ENCODE measurements at regions not wholly inside any gene's neighbourhood (a gene's known extent, or its start where the extent isn't known, plus 50 kb on each side); places are given as distances from the start of the nearest gene placed in this dataset.

DNA sequence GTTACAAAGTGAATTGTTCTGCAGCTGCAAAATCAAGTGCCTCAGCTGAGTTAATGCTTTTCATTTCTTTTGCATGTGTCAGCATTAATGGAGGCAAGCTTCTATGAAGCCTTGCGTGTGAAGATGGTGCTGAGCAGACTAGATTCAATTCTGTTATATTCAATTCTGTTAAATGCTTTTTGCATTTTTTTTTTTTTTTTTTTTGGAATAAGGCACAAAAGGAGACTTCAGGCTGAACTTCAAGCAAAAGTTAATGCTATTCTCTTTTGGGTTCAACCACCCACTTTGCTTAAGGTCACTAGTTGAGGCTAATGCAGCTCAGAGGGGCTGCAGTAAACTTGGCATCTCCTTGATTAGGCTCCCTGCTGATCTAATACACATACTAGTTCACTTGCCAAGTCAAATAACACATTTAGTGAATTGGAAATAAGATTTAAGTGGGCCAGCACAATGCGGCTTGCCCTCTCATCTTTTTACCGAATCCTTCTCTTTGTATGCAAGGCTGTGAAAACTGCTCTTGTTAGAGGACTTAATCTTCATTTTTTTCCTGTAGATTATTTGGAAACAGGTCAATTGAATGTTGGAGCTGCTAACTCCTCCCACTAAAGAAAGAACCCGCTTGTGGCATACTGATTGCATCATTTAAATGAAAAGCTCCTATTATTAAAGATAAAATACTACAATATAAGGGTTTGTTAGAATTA is 1020.2 kb downstream of the NR2F1-AS1 start:
- Histone ChIP-seq H3K27ac (no peak overlapping the region), H3K27me3 (ENCODE audit: insufficient read depth in 3 of 3, low read length in 2 of 3) (no peaks in the 10 kb centered on the region), H3K4me3 (no peak overlapping the region), H3K36me3 (ENCODE audit: insufficient read depth in 1 of 2, low read depth in 1 of 2) (no peaks in the 10 kb centered on the region), H3K9me3 (no peaks in the 10 kb centered on the region), H3K4me1 (no peaks in the 10 kb centered on the region)
- intact Hi-C loops (cut with DNase I): no loop called here
- TF ChIP-seq, protein P1, sequence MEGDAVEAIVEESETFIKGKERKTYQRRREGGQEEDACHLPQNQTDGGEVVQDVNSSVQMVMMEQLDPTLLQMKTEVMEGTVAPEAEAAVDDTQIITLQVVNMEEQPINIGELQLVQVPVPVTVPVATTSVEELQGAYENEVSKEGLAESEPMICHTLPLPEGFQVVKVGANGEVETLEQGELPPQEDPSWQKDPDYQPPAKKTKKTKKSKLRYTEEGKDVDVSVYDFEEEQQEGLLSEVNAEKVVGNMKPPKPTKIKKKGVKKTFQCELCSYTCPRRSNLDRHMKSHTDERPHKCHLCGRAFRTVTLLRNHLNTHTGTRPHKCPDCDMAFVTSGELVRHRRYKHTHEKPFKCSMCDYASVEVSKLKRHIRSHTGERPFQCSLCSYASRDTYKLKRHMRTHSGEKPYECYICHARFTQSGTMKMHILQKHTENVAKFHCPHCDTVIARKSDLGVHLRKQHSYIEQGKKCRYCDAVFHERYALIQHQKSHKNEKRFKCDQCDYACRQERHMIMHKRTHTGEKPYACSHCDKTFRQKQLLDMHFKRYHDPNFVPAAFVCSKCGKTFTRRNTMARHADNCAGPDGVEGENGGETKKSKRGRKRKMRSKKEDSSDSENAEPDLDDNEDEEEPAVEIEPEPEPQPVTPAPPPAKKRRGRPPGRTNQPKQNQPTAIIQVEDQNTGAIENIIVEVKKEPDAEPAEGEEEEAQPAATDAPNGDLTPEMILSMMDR (IDR thresholded peaks at IDR 0.05): no peak
- DNase-seq (no peak), ATAC-seq (no peak)
- 70 to 71% (median 70%) methylated on average over 4 of the region's 4 CpGs for WGBS, 3 donors

DNA sequence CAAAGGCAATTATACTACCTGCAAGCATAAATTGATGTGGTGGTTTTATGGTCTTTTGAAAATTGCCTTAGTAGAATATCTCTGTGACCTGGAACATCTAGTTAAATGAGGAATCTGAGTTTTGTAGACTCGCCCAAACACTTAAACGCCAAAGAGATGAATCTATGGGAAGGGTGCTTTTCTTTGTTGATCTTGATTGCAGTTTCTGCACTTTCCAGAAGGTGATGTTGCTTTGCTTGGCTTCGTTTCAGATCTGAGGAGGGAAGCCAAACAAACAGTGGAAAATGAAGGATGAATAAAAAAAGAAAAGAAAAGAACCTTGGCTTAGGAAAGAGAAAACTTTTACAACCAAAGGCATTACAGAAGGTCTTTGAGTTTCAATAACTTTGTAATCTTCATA is 1021.2 kb downstream of the NR2F1-AS1 start:
- WGBS, 3 donors: 37 to 46% (median 43%) methylated on average over 3 of the region's 3 CpGs
- intact Hi-C loops (cut with DNase I): no loop called here
- Histone ChIP-seq H3K9me3 (no peaks in the 10 kb centered on the region), H3K27me3 (ENCODE audit: insufficient read depth in 3 of 3, low read length in 2 of 3) (no peaks in the 10 kb centered on the region), H3K36me3 (ENCODE audit: insufficient read depth in 1 of 2, low read depth in 1 of 2) (no peaks in the 10 kb centered on the region), H3K4me1 (no peaks in the 10 kb centered on the region), H3K27ac (no peak overlapping the region), H3K4me3 (no peak overlapping the region)
- ATAC-seq (no peak), DNase-seq (no peak)
- TF ChIP-seq, protein P1 (IDR thresholded peaks at IDR 0.05): no peak

GRCh38 chr5:92559331-92559730 is 1021.7 kb downstream of the NR2F1-AS1 start:
- Histone ChIP-seq H3K36me3 (ENCODE audit: insufficient read depth in 1 of 2, low read depth in 1 of 2) (no peaks in the 10 kb centered on the region), H3K4me1 (no peaks in the 10 kb centered on the region), H3K9me3 (no peaks in the 10 kb centered on the region), H3K4me3 (no peak overlapping the region), H3K27me3 (ENCODE audit: insufficient read depth in 3 of 3, low read length in 2 of 3) (no peaks in the 10 kb centered on the region), H3K27ac (no peak overlapping the region)
- WGBS, 3 donors: 75 to 81% (median 79%) methylated on average over 4 of the region's 4 CpGs
- ATAC-seq (no peak), DNase-seq (no peak)
- TF ChIP-seq, protein P1 (IDR thresholded peaks at IDR 0.05): no peak
- intact Hi-C loops (cut with DNase I): no loop called here

DNA sequence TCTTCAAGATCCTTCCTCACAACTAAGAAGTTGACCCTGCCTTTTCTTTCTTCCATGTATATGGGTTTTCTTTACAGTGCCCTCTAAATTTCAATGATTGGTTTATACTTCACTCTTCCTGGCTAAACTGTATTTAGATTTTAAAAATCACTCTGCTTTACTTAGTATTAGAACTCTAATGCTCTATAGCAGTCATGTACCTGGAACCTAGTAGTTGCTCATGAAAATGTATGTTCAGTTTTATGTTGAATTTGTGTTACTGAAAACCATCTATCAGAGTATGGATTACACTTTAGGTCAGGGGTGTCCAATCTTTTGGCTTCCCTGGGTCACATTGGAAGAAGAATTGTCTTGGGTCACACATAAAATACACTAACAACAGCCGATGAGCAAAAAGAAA is 1024.3 kb downstream of the NR2F1-AS1 start:
- Histone ChIP-seq H3K27me3 (ENCODE audit: insufficient read depth in 3 of 3, low read length in 2 of 3) (no peaks in the 10 kb centered on the region), H3K4me3 (no peak overlapping the region), H3K4me1 (peaks cover 8% of the 10 kb centered on the region), H3K36me3 (ENCODE audit: insufficient read depth in 1 of 2, low read depth in 1 of 2) (no peaks in the 10 kb centered on the region), H3K27ac (no peak overlapping the region), H3K9me3 (no peaks in the 10 kb centered on the region)
- DNase-seq (no peak), ATAC-seq (no peak)
- 91 to 97% (median 93%) methylated on average over 1 of the region's 1 CpG for WGBS, 3 donors
- TF ChIP-seq, protein P1 (IDR thresholded peaks at IDR 0.05): no peak
- intact Hi-C loops (cut with DNase I): no loop called here
